ENCODE measurements at regions not wholly inside any gene's neighbourhood (a gene's known extent, or its start where the extent isn't known, plus 50 kb on each side); places are given as distances from the start of the nearest gene placed in this dataset.

GRCh38 chr13:38002606-38003005, 133.0 kb upstream of the TRPC4 start:
- TF ChIP-seq CTCF (IDR thresholded peaks at IDR 0.05; ENCODE audit: low read length) (no peak), EZH2 (IDR thresholded peaks at IDR 0.05; ENCODE audit: borderline replicate concordance, low read length) (no peak)

All from OCI-LY1 (cell line).